GM12865 (cell line): ENCODE measurements at regions not wholly inside any gene's neighbourhood (a gene's known extent, or its start where the extent isn't known, plus 50 kb on each side); places are given as distances from the start of the nearest gene placed in this dataset.

ENCODE experiments used
- DNase-seq: peaks from one replicate; pipeline ENCODE4 v3.0.0; 2010; ENCODE audit warnings: low read depth
- H3K4me3 ChIP-seq: 2 replicates; pipeline ENCODE4 v1.5.1; 2011; ENCODE audit warnings: mild to moderate bottlenecking, low read depth, low read length, control low read depth
- CTCF ChIP-seq: IDR thresholded peaks from 2 replicates; pipeline ENCODE4 v1.5.1; 2011; ENCODE audit warnings: low read length, control low read depth, low read depth, inconsistent platforms; ENCODE audit not compliant: insufficient read depth; ENCODE audit errors: missing control alignments

- DNase-seq: no peak
- TF ChIP-seq CTCF: no peak
- H3K4me3 ChIP-seq: no peak overlapping the region
Observed at GRCh38 chr18:22320771-22321170, 96.9 kb downstream of the CTAGE1 start.

GRCh38 chr18:22320155-22320554 lies 97.6 kb downstream of the CTAGE1 start:
- no peak for DNase-seq
- TF ChIP-seq CTCF: no peak
- H3K4me3 ChIP-seq: no peak overlapping the region

- no peak for DNase-seq
- no peak overlapping the region for H3K4me3 ChIP-seq
- no peak for TF ChIP-seq CTCF
Observed at GRCh38 chr18:22318745-22319407, 98.8 kb downstream of the CTAGE1 start.

GRCh38 chr18:22314420-22314819 lies 103.3 kb downstream of the CTAGE1 start:
- DNase-seq: no peak
- TF ChIP-seq CTCF: no peak
- H3K4me3 ChIP-seq: no peak overlapping the region

GRCh38 chr18:22314001-22314400 lies 103.7 kb downstream of the CTAGE1 start:
- TF ChIP-seq CTCF: no peak
- no peak for DNase-seq
- no peak overlapping the region for H3K4me3 ChIP-seq

GRCh38 chr18:22311301-22311700 lies 106.4 kb downstream of the CTAGE1 start:
- no peak overlapping the region for H3K4me3 ChIP-seq
- no peak for TF ChIP-seq CTCF
- no peak for DNase-seq

GRCh38 chr18:22309191-22309590 lies 108.5 kb downstream of the CTAGE1 start:
- TF ChIP-seq CTCF: no peak
- H3K4me3 ChIP-seq: no peak overlapping the region
- DNase-seq: no peak
